T1000 (cell line): ENCODE measurements at regions not wholly inside any gene's neighbourhood (a gene's known extent, or its start where the extent isn't known, plus 50 kb on each side); places are given as distances from the start of the nearest gene placed in this dataset.
"Not testable (repeated sequence)": the region's sequence is repeated elsewhere in the genome, so short reads cannot be mapped to it uniquely, and the experiment has no call there.

Source experiments
- DNase-seq: peaks from one replicate; lab custom pipeline; 2025; ENCODE audit warnings: mixed read lengths; lab: John Stamatoyannopoulos, UW

- DNase-seq = no peak
Observed at GRCh38 chr3:26068890-26069289, 279.0 kb downstream of the OXSM start.

- DNase-seq = no peak
Observed at GRCh38 chr3:26070854-26071253, 281.0 kb downstream of the OXSM start.

GRCh38 chr3:26074080-26074479 is 284.2 kb downstream of the OXSM start:
- no peak for DNase-seq

- DNase-seq = no peak
Observed at GRCh38 chr3:26078539-26078938, 288.6 kb downstream of the OXSM start.

GRCh38 chr3:26081166-26081565 is 291.3 kb downstream of the OXSM start:
- no peak for DNase-seq

- DNase-seq = no peak
Observed at GRCh38 chr3:26081806-26082205, 291.9 kb downstream of the OXSM start.

- DNase-seq = no peak
Observed at GRCh38 chr3:26082911-26083310, 293.0 kb downstream of the OXSM start.

GRCh38 chr3:26084629-26085028 is 294.7 kb downstream of the OXSM start:
- no peak for DNase-seq

GRCh38 chr3:26087751-26088150 is 297.9 kb downstream of the OXSM start:
- no peak for DNase-seq

GRCh38 chr3:26089249-26089648 is 299.4 kb downstream of the OXSM start:
- no peak for DNase-seq

GRCh38 chr3:26090589-26090988 is 300.7 kb downstream of the OXSM start:
- DNase-seq = no peak

- no peak for DNase-seq
Observed at GRCh38 chr3:26091096-26091495, 301.2 kb downstream of the OXSM start.

- DNase-seq = no peak
Observed at GRCh38 chr3:26091626-26092025, 301.7 kb downstream of the OXSM start.

GRCh38 chr3:26097111-26097510 is 307.2 kb downstream of the OXSM start:
- DNase-seq = not testable (repeated sequence)

- DNase-seq = no peak
Observed at GRCh38 chr3:26099692-26100091, 309.8 kb downstream of the OXSM start.

- DNase-seq = no peak
Observed at GRCh38 chr3:26100176-26100575, 310.3 kb downstream of the OXSM start.

GRCh38 chr3:26102376-26102775 is 312.5 kb downstream of the OXSM start:
- no peak for DNase-seq

GRCh38 chr3:26104851-26105251 is 315.0 kb downstream of the OXSM start:
- no peak for DNase-seq

- no peak for DNase-seq
Observed at GRCh38 chr3:26105261-26105660, 315.4 kb downstream of the OXSM start.

GRCh38 chr3:26106228-26106627 is 316.3 kb downstream of the OXSM start:
- DNase-seq = no peak

GRCh38 chr3:26108846-26109489 is 319.1 kb downstream of the OXSM start:
- DNase-seq = no peak

- no peak for DNase-seq
Observed at GRCh38 chr3:26114851-26115250, 325.0 kb downstream of the OXSM start.

GRCh38 chr3:26118165-26118564 is 328.3 kb downstream of the OXSM start:
- no peak for DNase-seq

- no peak for DNase-seq
Observed at GRCh38 chr3:26132942-26133341, 343.1 kb downstream of the OXSM start.

GRCh38 chr3:26141296-26141695 is 351.4 kb downstream of the OXSM start:
- no peak for DNase-seq
